ENCODE measurements at regions not wholly inside any gene's neighbourhood (a gene's known extent, or its start where the extent isn't known, plus 50 kb on each side); places are given as distances from the start of the nearest gene placed in this dataset.

DNA sequence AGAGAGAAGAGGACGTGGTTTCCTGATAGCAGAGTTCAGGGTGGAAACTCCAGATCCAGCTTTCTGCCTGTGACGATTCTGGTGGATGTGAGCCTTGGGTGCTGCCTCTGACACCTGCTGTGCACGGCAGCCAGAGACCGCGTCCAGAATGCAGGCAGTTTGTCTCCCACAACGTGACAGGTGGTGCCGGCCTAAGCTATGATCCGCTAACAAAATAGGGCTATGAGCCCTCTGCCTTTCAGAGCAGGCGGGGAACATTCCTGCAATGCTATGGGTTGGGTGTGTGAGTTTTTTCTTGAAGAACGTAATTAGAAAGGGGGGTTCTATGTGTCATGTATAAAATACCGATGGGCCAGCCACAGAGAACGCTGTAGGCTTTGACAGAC lies 297.3 kb upstream of the PRKCQ start:
- DNase-seq (ENCODE audit: low read depth, low spot score) = no peak
- TF ChIP-seq, protein P1, sequence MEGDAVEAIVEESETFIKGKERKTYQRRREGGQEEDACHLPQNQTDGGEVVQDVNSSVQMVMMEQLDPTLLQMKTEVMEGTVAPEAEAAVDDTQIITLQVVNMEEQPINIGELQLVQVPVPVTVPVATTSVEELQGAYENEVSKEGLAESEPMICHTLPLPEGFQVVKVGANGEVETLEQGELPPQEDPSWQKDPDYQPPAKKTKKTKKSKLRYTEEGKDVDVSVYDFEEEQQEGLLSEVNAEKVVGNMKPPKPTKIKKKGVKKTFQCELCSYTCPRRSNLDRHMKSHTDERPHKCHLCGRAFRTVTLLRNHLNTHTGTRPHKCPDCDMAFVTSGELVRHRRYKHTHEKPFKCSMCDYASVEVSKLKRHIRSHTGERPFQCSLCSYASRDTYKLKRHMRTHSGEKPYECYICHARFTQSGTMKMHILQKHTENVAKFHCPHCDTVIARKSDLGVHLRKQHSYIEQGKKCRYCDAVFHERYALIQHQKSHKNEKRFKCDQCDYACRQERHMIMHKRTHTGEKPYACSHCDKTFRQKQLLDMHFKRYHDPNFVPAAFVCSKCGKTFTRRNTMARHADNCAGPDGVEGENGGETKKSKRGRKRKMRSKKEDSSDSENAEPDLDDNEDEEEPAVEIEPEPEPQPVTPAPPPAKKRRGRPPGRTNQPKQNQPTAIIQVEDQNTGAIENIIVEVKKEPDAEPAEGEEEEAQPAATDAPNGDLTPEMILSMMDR (IDR thresholded peaks at IDR 0.05; ENCODE audit: insufficient read depth, low read length, missing control alignments) = no peak
- POLR2A ChIA-PET = no interaction called here
- H3K4me3 ChIP-seq (ENCODE audit: low read depth, low read length) = no peak overlapping the region
- CTCF ChIA-PET = no interaction called here

DNA sequence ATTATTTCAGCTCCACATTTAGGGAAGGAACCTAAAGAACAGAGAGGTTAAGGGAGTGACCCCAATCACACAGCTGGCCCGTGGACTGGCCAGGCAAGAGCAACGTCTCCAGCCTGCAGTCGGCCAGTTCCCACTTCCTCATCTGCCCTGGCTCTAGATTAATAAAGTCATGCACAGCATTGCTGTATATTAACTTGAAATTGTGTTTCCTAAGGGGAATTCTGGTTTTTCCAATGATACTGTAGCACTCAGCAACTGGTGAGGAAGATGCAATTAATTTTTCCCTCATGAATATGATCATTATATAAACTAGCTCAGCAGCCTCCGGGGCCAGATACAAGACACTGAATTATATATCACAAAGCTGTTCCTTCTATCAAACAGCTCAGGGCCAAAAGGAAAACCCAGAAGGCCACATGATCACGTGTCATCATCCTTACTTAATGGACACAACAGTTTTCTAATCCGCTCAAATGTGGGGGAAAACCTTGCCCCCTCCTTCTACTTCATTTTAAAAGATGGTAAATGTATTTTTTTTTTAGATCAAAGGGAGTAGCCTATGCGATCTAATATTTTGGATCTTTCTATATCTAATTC lies 295.3 kb upstream of the PRKCQ start:
- ChIA-PET POLR2A (no interaction called here), CTCF (no interaction called here)
- H3K4me3 ChIP-seq (ENCODE audit: low read depth, low read length) = no peak overlapping the region
- TF ChIP-seq, protein P1 (IDR thresholded peaks at IDR 0.05; ENCODE audit: insufficient read depth, low read length, missing control alignments) = no peak
- DNase-seq (ENCODE audit: low read depth, low spot score) = no peak

DNA sequence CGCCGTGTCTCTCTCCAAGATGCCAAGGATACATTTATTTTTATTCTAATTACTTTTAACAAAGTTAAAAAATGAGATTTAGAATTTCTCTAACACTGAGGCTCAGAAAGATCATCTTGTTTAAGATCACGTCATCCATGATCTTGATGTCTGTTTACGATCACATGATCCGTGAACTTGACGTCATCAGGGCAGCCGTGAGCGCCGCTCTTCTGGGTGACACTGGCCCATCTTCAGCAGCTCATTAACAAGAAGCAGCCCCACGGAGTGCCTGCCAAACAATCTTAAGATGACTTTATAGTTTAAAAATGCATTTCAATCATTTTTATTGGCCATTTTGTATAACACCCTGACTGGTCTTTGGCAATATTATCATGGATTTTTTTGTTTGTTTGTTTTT lies 291.1 kb upstream of the PRKCQ start:
- no peak for DNase-seq (ENCODE audit: low read depth, low spot score)
- ChIA-PET POLR2A (no interaction called here), CTCF (no interaction called here)
- TF ChIP-seq, protein P1 (IDR thresholded peaks at IDR 0.05; ENCODE audit: insufficient read depth, low read length, missing control alignments) = no peak
- H3K4me3 ChIP-seq (ENCODE audit: low read depth, low read length) = no peak overlapping the region

DNA sequence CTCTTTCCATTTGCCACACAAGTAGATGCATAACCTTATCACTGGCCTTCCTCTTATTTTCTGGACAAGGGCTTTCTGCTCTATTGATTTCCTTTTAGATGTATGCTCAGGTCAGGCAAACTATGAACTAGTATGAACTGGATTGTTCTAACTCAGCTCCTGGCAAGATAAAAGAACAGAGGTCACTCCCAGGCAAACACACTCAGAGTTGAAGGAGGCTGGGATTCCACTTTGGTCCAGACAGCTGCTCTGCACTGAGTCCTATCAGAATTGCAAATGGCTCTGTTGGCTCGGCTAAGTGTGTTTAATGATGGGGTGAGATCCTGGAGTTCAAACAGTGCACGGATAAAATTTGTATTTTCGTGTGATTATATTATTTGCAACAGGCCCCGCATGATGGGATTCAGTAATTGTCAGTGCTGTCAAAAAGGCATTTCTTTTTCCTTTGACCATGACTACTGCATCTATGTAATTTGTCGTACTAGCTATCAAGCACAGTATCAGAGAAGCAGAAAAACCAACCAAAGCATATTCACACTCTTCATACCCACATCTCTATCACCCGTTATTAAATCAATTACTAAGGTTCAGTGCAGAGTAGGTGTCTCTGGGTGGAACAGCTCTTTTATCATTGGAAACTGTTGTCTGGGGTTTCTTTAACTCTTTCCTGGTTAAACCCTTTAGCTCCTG lies 288.1 kb upstream of the PRKCQ start:
- DNase-seq (ENCODE audit: low read depth, low spot score) = no peak
- H3K4me3 ChIP-seq (ENCODE audit: low read depth, low read length) = no peak overlapping the region
- ChIA-PET CTCF (no interaction called here), POLR2A (no interaction called here)
- TF ChIP-seq, protein P1 (IDR thresholded peaks at IDR 0.05; ENCODE audit: insufficient read depth, low read length, missing control alignments) = no peak

DNA sequence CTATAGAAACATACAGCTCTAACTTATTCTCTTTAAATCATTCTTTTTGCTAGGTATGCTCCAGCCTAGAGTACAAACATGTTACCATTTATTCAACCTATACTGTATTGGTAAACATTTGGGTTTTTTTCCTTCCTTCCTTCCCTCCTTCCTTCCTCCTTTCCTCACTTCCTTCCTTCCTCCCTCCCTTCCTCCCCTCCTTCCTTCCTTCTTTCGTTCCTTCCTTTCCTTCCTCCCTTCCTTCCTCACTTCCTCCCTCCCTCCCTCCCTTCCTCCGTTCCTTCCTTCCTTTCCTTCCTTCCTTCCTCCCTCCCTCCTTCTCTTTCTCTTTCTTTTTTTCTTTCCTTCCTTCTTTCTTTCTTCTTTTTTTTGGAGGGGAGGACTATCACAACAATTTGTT lies 286.7 kb upstream of the PRKCQ start:
- DNase-seq (ENCODE audit: low read depth, low spot score) = no peak
- H3K4me3 ChIP-seq (ENCODE audit: low read depth, low read length) = no peak overlapping the region
- TF ChIP-seq, protein P1 (IDR thresholded peaks at IDR 0.05; ENCODE audit: insufficient read depth, low read length, missing control alignments) = no peak
- CTCF ChIA-PET = no interaction called here
- POLR2A ChIA-PET = no interaction called here

DNA sequence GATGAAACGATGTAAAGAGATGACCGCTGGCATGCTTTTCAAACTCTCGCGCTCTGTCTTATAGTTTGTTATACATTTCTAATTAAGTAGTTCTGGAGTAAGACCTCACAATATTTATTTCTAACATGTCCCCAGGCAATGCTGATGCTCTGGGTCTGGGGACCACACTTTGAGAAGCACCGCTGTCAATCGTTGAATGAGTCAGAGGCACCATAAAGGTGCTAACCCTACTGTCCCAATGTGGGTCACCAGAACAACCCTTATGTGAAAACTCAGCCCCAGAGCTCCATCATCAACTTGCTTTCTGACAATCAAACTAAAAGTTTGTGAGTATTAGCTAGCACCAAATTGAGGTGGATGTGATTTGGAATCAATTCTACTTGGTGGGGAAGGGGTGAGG lies 284.1 kb upstream of the PRKCQ start:
- no peak overlapping the region for H3K4me3 ChIP-seq (ENCODE audit: low read depth, low read length)
- ChIA-PET POLR2A (no interaction called here), CTCF (no interaction called here)
- DNase-seq (ENCODE audit: low read depth, low spot score) = no peak
- TF ChIP-seq, protein P1 (IDR thresholded peaks at IDR 0.05; ENCODE audit: insufficient read depth, low read length, missing control alignments) = no peak
